Stimulated activated CD4-positive, alpha-beta T cell treated with anti-CD3 and anti-CD28 coated beads, Interleukin-2, amount 100 ng/mL, for 4 hours (primary cell): ENCODE measurements at regions not wholly inside any gene's neighbourhood (a gene's known extent, or its start where the extent isn't known, plus 50 kb on each side); places are given as distances from the start of the nearest gene placed in this dataset.

ENCODE experiments used
- DNase-seq: peaks from one replicate; pipeline ENCODE4 v3.0.0-alpha.2; 2020; ENCODE audit warnings: low read depth

GRCh38 chr17:79341816-79342215, 267.2 kb downstream of the ENGASE start:
- no peak for DNase-seq

- DNase-seq, result no peak
Observed at GRCh38 chr17:79341222-79341780, 266.7 kb downstream of the ENGASE start.

DNA sequence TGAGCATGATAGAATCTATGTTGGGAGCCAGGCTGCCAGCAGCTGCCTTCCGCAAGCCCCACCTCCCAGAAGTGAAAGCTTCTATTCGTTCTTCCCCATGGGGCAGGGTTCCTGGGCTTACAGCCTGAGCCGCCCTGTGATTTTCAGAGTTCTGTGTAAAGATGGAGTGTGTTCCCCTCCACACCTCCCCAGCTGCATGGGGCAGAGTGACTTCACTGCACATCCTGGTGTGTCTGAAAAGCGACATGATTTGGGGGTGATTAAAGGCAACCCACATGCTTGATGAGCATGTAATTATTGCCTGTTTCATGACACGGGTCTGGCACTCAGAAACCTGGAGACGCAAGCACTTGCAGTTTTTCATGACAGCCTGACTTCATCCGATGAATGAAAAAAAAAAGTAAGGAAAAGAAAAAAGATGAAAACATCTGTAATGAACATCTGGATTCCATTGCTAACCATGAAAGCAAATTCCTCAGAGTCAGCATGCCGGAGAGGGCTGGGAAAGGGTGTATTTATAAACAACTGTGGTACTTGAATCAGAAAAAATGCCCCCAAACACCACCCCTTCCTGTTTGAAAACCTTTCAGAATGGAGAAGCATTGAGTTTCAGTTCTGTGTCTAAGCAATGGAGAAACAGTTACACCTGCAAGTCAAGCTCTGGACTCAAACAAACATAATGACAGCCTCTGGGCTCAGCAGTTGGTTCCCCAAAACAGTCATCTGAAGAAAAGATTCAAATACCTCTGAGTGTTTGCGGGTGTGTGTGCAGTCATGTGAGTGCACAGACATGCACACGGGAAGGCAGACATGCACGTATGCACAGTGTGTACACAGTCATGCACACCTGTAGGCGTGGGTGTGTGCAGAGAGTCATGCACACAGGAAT, 266.0 kb downstream of the ENGASE start:
- DNase-seq, result no peak

DNA sequence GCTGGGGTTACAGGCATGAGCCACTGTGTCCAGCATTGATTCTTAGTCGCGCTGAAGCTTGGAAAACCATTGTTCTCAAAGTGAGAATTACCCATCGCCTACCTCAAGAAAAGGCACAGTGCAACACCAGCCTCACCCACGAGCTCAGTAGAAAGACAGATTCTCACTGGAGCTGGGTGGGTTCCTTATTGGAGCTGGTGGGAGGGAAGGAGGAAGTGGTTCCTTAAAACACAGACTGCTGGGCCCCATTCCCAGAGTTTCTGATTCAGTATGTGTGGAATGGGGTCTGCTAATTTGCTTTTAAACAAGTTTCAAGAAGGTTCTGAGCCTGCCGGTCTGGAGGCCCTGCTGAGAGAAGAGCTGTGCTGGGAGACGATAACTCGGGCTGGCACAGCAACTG, 264.7 kb downstream of the ENGASE start:
- DNase-seq, result no peak

- no peak for DNase-seq
Observed at GRCh38 chr17:79338604-79339003, 264.0 kb downstream of the ENGASE start.

DNA sequence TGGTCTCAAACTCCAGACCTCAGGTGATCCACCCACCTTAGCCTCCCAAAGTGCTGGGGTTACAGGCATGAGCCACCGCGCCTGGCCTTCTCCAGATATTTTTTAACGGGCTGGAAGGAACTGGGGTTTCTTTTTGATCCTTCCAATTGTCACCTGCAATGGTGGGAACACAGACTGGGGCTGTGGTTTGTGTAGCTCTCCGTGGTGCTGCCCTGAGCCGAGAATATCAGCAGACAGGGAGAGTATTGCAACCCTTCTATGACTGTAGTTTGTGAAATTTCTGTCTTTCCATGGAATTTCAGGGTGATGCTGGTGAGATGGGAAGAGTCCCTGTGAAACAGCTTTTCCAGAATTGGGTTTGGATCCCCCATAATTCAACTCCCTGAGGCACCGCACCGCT, 263.5 kb downstream of the ENGASE start:
- no peak for DNase-seq

DNA sequence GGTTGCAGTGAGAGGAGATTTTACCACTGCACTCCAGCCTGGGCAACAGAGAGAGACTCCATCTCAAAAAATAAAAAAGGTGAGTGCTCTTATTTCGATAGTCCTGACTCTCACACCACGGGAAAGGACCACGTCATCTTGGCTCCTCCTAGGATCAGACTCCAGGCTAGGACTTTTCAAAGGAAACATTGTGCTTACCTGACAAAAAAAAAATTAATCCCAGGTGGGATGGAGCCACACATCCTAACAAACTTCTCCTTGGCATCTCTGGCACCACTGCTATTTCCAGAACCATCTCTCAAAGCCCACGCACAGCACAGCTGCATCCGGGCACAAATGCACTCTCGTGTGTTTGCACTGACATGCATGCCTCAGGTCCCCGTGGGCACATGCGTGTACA, 262.4 kb downstream of the ENGASE start:
- no peak for DNase-seq

DNA sequence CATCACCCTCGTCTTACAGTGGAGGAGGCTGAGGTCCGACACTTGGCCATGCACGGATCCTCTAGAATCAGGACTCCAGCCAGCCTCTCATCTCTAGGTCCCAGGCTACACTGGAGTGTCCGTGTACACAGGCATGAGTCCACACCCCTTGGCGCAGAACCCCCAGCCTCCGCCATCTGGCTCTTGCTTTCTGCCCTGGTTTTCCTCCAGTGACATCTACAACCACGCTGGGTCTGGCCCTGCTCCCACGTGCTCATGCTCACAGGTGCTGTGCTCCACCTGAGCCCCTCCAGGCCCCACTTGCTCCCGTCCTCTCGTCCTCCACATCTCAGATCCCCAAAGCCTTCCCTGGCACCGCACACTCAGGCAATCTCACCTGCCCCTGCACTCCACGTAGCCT, 260.8 kb downstream of the ENGASE start:
- no peak for DNase-seq

DNA sequence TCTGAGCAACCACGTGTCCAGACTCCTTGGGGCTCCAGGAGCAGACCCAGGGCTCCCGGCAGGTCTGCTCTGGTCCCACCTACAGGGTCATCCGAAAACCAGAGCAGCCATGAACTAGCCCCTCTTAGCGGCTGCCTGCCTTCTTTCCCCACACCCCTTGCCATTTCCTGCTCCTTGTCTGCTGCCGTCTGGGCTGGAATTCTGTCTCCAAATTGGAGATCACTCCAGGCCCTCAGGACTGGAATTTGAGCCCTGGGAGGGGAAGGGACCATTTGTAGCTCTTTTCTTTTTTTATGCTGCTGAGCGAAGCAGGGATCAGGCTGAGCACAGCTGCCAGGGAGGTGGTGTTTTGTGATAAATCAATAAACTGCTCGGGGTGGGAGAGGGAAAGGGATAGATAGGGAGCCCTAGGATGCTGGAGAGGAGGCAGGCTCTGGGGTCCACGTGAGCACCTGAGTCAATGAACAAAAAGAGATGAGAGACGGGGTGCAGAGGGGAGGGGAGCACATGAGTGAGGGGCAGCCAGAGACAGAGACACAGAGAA, 257.5 kb downstream of the ENGASE start:
- no peak for DNase-seq

DNA sequence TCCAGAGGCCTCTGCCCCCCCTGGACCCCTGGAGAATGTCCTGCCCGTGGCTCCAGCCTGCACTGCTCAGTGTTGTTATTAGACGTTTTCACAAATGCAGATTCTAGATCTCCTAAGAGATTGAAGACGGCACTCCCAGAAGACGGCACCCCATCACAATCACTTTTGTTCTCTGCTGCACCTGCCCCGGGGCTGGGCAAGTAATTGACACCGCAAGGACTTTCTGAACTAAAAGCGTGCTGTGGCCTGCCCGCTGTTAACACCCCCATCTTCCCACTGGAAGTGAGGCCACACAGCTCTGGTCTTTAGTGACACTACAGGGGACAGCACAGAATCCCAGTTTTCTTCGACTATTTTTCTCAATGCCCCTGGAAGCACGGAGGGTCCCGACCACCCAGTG, 256.9 kb downstream of the ENGASE start:
- DNase-seq, result no peak

DNA sequence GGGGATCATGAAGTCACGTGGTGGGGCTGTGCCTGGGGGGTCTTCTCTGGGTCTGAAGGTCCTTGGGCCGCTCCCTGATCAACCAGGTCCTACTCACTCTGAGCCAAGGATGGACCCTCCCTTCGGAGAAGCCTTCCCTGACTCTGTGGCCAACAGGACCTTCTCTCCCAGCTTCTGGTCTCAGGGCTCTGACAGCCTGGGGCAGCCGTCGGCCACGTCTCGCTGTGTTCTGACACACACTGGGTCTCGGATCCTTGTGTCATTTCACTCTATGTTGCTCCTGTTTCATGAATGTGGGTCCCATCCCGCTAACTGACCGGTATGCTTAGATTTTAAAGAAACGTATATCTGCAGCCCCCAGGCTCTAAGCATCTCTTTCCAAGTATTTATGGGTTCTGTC, 256.1 kb downstream of the ENGASE start:
- no peak for DNase-seq

- no peak for DNase-seq
Observed at GRCh38 chr17:79330229-79330628, 255.6 kb downstream of the ENGASE start.

DNA sequence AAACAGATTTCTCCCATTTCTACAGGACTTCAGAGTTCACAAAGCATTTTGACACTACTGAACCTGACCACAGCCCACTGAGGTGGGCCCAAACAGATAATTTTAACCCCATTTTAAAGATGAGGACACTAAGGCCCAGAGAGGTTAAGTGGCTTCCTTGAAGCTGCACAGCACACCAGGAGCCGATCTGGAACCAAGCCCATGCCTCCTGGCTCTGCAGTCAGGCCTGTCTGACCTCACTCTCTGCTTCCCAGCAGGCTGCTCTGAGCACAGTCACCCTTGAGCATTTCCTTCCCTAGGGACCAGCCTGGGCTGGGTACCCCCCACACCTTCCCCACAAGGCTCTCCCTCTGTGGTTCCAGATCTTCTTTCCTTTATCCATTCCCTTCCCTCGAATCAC, 252.2 kb downstream of the ENGASE start:
- DNase-seq, result no peak

DNA sequence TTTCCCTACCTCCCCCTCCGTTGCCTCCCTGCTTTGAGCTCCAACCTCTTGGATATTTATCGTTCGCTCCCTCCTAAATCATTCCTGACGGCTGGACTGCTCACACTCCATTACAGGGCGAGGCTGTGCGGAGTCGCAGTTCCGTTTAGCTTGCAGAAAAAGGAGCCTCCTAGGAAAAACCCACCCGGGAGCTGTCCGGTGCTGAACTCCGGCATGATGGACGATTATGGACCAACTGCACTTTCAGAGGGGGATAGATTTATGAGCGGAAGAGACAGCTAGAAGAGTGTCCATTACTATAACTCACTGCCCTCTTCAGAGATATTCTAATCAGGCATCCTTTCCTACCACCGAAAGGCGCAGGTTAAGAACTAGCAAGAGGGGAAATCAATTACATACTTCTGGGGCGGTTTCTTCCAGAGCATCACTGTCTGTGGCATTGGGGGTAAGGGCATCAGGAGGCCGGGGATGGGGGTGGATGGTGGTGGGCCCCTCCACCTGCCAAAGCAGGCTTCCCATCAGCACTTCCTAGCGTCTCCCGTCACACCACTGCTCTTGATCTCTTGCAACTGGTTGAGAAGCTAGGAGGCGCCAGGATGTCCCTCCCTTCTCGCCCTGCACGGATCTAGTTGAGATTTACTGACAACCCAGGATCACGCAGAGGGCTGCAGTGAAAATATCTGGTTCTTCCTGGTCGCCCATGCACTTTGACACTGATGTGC, 251.2 kb downstream of the ENGASE start:
- no peak for DNase-seq

- DNase-seq, result no peak
Observed at GRCh38 chr17:79324194-79324593, 249.6 kb downstream of the ENGASE start.

DNA sequence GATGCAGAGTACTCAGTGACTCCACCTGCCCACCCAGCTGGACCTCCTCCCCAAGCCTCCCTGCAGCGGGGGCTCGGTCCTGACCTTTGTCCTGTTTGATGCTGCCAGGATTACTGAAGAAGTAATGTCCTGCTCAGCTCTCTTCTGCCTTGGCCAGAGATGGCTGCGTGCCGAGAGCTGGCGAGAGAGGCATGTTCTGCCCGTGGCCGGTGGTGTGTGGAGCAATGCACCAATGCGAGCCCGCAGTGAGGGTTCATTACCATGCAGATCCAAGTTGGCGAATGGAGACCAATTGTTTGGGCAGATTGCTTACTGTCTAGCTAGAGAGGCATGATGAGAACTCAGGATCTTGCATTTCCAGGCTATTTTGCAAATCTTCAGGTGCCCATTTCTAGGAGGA, 248.9 kb downstream of the ENGASE start:
- DNase-seq, result no peak

GRCh38 chr17:79322211-79323123, 247.8 kb downstream of the ENGASE start:
- no peak for DNase-seq

- no peak for DNase-seq
Observed at GRCh38 chr17:79320331-79320730, 245.7 kb downstream of the ENGASE start.

GRCh38 chr17:79317916-79318315, 243.3 kb downstream of the ENGASE start:
- no peak for DNase-seq

GRCh38 chr17:79316805-79317204, 242.2 kb downstream of the ENGASE start:
- no peak for DNase-seq

DNA sequence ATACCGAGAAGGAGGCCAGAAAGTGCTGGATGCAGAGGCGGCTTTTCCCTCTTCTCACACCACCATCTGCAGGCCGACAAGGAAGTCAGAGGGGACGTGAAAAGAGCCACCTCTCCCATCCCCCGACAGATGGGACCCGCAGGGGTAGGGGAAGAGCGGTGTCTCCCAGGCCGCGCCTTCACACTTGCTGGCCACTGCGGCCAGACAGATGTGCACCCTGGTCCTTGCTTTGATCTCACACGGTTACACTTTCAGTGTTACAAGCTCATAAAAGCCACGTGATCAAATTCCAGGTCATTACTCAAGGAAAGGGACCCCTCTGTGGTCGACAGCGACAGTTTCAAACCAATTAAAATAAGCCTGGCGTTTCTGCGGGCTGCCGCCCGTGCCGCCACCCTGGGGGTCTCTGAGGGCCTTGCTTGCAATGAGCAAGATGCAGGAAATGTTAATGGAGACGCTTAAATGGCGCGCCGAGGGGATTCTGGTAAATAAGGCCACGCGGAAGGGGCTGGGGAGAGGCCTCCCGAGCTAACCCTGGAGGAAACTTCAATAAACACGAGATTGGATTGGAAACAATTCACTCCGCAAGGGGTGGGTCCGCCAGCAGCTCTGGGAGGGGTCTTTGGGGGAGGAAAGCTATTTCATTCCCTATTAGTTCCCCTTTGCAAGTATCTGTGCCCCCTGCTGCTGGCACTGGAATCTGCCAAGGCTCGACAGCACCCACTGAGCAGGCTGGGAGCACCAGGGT, 240.9 kb downstream of the ENGASE start:
- no peak for DNase-seq
